ENCODE measurements at regions not wholly inside any gene's neighbourhood (a gene's known extent, or its start where the extent isn't known, plus 50 kb on each side); places are given as distances from the start of the nearest gene placed in this dataset.

DNA sequence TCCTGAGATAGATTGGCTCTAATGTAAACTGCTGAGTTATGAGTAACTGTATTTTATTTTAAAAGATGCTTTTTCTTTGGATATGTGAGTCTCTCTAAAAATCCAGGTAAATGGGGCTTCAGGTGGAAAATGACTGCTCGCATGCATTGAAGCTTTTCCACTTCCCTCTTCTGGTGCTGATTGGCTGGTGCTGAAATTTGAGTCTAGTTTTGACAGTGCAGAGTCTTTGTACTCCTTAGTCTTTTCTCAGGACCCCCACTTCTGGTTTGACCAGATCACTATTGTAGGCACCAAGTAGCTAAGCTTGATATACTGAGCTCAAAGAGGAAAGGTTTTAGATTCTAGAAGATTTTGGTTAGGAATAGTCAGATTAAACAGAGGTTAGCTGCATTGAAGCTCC lies 60.7 kb upstream of the TULP4 start:
- TF ChIP-seq POLR2AphosphoS5 (IDR thresholded peaks at IDR 0.05; ENCODE audit: low read depth, low read length), result no peak
- TF ChIP-seq EZH2 (IDR thresholded peaks at IDR 0.05), result no peak
- TF ChIP-seq, protein P1, sequence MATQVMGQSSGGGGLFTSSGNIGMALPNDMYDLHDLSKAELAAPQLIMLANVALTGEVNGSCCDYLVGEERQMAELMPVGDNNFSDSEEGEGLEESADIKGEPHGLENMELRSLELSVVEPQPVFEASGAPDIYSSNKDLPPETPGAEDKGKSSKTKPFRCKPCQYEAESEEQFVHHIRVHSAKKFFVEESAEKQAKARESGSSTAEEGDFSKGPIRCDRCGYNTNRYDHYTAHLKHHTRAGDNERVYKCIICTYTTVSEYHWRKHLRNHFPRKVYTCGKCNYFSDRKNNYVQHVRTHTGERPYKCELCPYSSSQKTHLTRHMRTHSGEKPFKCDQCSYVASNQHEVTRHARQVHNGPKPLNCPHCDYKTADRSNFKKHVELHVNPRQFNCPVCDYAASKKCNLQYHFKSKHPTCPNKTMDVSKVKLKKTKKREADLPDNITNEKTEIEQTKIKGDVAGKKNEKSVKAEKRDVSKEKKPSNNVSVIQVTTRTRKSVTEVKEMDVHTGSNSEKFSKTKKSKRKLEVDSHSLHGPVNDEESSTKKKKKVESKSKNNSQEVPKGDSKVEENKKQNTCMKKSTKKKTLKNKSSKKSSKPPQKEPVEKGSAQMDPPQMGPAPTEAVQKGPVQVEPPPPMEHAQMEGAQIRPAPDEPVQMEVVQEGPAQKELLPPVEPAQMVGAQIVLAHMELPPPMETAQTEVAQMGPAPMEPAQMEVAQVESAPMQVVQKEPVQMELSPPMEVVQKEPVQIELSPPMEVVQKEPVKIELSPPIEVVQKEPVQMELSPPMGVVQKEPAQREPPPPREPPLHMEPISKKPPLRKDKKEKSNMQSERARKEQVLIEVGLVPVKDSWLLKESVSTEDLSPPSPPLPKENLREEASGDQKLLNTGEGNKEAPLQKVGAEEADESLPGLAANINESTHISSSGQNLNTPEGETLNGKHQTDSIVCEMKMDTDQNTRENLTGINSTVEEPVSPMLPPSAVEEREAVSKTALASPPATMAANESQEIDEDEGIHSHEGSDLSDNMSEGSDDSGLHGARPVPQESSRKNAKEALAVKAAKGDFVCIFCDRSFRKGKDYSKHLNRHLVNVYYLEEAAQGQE (IDR thresholded peaks at IDR 0.05; ENCODE audit: low read depth), result no peak
- TF ChIP-seq, protein P2, sequence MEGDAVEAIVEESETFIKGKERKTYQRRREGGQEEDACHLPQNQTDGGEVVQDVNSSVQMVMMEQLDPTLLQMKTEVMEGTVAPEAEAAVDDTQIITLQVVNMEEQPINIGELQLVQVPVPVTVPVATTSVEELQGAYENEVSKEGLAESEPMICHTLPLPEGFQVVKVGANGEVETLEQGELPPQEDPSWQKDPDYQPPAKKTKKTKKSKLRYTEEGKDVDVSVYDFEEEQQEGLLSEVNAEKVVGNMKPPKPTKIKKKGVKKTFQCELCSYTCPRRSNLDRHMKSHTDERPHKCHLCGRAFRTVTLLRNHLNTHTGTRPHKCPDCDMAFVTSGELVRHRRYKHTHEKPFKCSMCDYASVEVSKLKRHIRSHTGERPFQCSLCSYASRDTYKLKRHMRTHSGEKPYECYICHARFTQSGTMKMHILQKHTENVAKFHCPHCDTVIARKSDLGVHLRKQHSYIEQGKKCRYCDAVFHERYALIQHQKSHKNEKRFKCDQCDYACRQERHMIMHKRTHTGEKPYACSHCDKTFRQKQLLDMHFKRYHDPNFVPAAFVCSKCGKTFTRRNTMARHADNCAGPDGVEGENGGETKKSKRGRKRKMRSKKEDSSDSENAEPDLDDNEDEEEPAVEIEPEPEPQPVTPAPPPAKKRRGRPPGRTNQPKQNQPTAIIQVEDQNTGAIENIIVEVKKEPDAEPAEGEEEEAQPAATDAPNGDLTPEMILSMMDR (IDR thresholded peaks at IDR 0.05 in 2 of 3, conservative IDR thresholded peaks at IDR 0.05 in 1 of 3; ENCODE audit: borderline replicate concordance in 1 of 3, insufficient read depth in 1 of 3, low read depth in 2 of 3, low read length in 2 of 3), result no peak
- TF ChIP-seq YY1 (IDR thresholded peaks at IDR 0.05; ENCODE audit: extremely low read depth, insufficient replicate concordance, low read depth, low read length), result no peak
- TF ChIP-seq EZH2phosphoT487 (IDR thresholded peaks at IDR 0.05; ENCODE audit: borderline replicate concordance), result no peak
- TF ChIP-seq RAD21 (IDR thresholded peaks at IDR 0.05; ENCODE audit: low read depth), result no peak
- no peak for TF ChIP-seq CEBPB (IDR thresholded peaks at IDR 0.05; ENCODE audit: low read depth)
- no peak for TF ChIP-seq POLR2A (IDR thresholded peaks at IDR 0.05; ENCODE audit: borderline replicate concordance, extremely low read depth, insufficient read depth, insufficient read length)
- TF ChIP-seq, protein P3, sequence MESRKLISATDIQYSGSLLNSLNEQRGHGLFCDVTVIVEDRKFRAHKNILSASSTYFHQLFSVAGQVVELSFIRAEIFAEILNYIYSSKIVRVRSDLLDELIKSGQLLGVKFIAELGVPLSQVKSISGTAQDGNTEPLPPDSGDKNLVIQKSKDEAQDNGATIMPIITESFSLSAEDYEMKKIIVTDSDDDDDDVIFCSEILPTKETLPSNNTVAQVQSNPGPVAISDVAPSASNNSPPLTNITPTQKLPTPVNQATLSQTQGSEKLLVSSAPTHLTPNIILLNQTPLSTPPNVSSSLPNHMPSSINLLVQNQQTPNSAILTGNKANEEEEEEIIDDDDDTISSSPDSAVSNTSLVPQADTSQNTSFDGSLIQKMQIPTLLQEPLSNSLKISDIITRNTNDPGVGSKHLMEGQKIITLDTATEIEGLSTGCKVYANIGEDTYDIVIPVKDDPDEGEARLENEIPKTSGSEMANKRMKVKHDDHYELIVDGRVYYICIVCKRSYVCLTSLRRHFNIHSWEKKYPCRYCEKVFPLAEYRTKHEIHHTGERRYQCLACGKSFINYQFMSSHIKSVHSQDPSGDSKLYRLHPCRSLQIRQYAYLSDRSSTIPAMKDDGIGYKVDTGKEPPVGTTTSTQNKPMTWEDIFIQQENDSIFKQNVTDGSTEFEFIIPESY (IDR thresholded peaks at IDR 0.05; ENCODE audit: extremely low read depth, insufficient replicate concordance, low read length), result no peak
- no peak for TF ChIP-seq CBX3 (IDR thresholded peaks at IDR 0.05; ENCODE audit: low read depth)
- TF ChIP-seq SIN3A (IDR thresholded peaks at IDR 0.05; ENCODE audit: low read depth), result no peak
- TF ChIP-seq, protein P4, sequence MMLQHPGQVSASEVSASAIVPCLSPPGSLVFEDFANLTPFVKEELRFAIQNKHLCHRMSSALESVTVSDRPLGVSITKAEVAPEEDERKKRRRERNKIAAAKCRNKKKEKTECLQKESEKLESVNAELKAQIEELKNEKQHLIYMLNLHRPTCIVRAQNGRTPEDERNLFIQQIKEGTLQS (IDR thresholded peaks at IDR 0.05), result no peak

Data from HCT116 (cell line).